ENCODE measurements at regions not wholly inside any gene's neighbourhood (a gene's known extent, or its start where the extent isn't known, plus 50 kb on each side); places are given as distances from the start of the nearest gene placed in this dataset.

- no peaks in the 10 kb centered on the region for H3K36me3 ChIP-seq
- H3K4me1 ChIP-seq, result no peaks in the 10 kb centered on the region
- no peak for DNase-seq
- TF ChIP-seq, protein P1, sequence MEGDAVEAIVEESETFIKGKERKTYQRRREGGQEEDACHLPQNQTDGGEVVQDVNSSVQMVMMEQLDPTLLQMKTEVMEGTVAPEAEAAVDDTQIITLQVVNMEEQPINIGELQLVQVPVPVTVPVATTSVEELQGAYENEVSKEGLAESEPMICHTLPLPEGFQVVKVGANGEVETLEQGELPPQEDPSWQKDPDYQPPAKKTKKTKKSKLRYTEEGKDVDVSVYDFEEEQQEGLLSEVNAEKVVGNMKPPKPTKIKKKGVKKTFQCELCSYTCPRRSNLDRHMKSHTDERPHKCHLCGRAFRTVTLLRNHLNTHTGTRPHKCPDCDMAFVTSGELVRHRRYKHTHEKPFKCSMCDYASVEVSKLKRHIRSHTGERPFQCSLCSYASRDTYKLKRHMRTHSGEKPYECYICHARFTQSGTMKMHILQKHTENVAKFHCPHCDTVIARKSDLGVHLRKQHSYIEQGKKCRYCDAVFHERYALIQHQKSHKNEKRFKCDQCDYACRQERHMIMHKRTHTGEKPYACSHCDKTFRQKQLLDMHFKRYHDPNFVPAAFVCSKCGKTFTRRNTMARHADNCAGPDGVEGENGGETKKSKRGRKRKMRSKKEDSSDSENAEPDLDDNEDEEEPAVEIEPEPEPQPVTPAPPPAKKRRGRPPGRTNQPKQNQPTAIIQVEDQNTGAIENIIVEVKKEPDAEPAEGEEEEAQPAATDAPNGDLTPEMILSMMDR (IDR thresholded peaks at IDR 0.05), result no peak
- no peak for TF ChIP-seq POLR2A (IDR thresholded peaks at IDR 0.05)
- intact Hi-C loops (cut with DNase I; ENCODE audit: low total_unique reads), result no loop called here
- no peaks in the 10 kb centered on the region for H3K27me3 ChIP-seq
- no peak overlapping the region for H3K27ac ChIP-seq
- H3K4me3 ChIP-seq, result no peak overlapping the region
- no peaks in the 10 kb centered on the region for H3K9me3 ChIP-seq
Observed at GRCh38 chr10:130721971-130722370, 585.8 kb downstream of the GLRX3 start.

DNA sequence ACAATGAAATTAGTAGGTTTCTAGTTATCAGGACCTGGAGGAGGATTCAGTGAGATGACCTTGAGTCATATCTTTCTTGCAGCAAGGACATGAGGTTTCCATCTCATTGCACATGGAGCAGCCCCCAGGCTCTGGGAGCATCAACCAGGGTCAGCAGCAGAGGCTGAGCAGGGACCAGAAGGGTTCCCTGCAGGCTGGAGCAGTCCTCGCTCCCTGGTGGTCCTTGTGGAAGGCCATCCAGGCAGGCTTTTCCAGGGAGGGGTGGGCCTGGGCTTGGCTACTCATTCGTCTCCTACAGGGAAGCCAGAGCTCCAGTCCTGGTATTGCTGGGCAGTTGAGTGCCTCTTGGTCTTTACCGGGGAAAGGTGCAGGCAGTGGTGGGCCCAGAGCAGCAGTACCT lies 587.5 kb downstream of the GLRX3 start:
- no peaks in the 10 kb centered on the region for H3K4me1 ChIP-seq
- intact Hi-C loops (cut with DNase I; ENCODE audit: low total_unique reads), result no loop called here
- no peaks in the 10 kb centered on the region for H3K9me3 ChIP-seq
- TF ChIP-seq, protein P1 (IDR thresholded peaks at IDR 0.05), result no peak
- no peak for TF ChIP-seq POLR2A (IDR thresholded peaks at IDR 0.05)
- H3K27ac ChIP-seq, result no peak overlapping the region
- no peak overlapping the region for H3K4me3 ChIP-seq
- H3K36me3 ChIP-seq, result no peaks in the 10 kb centered on the region
- no peaks in the 10 kb centered on the region for H3K27me3 ChIP-seq
- DNase-seq, result no peak

DNA sequence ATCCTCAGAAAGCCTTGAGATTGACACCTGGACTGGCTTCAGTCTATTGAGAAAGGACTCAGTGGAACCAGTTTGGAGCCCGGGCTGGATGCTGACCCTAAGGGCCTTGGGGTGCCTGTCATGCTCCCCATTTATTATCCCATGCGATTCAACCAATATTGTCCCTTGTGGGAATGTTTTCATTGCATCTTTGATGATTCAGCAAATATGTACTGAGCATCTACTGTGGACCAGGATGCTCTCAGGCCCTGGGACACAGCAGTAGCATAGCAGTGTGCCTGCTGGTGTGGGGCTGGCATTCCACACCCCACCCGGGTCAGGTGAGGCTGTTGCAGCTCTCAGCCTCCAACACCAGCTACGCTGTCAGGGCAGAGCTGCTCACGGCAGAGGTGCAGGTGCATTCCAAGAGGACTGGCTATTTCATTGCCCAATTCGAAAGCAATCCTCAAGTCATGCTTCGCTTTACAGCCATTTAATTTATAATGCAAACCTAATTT lies 586.0 kb downstream of the TCERG1L start:
- intact Hi-C loops (cut with DNase I; ENCODE audit: low total_unique reads), result no loop called here
- TF ChIP-seq, protein P1 (IDR thresholded peaks at IDR 0.05), result no peak
- no peak for TF ChIP-seq POLR2A (IDR thresholded peaks at IDR 0.05)
- H3K36me3 ChIP-seq, result no peaks in the 10 kb centered on the region
- H3K9me3 ChIP-seq, result no peaks in the 10 kb centered on the region
- H3K4me1 ChIP-seq, result no peaks in the 10 kb centered on the region
- DNase-seq, result no peak
- H3K4me3 ChIP-seq, result no peak overlapping the region
- H3K27me3 ChIP-seq, result no peaks in the 10 kb centered on the region
- H3K27ac ChIP-seq, result no peak overlapping the region

DNA sequence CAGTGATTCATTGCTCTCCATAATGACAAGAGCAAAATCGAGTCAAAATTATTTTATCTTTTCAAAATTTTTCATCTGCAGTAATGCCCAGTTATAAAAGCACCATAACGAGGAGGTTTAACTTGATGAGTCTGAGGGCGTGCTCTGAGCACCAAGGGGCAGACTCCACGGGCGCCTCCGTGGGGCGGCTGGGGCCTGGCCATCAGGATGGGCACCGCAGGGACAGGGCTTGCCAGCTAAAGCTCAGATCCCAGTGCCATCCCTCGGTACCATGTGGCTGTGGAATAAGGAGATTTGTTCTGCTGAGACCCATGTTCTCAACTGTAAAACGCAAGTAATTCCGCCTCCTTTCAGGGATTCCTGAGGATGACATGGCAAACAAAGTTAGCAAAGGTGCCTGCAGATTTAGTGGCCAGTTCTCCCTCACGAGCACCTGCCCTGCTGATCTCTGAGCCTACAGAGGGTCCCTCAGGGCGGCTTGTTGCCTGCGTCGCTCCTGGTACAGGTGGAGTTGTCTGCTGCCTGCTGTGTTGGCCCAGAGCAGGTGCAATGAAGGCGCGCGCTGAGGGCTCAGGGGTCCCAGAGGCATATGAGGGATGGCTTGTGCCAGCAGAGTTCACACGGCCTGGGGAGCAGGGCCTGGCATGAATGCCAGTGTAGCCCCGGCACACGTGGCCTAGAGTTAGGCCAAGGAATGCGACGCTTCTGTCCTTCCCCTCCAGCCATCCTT lies 584.4 kb downstream of the TCERG1L start:
- no peaks in the 10 kb centered on the region for H3K27me3 ChIP-seq
- no peaks in the 10 kb centered on the region for H3K4me1 ChIP-seq
- H3K36me3 ChIP-seq, result no peaks in the 10 kb centered on the region
- no peaks in the 10 kb centered on the region for H3K9me3 ChIP-seq
- H3K4me3 ChIP-seq, result no peak overlapping the region
- H3K27ac ChIP-seq, result no peak overlapping the region
- no peak for DNase-seq
- intact Hi-C loops (cut with DNase I; ENCODE audit: low total_unique reads), result no loop called here
- no peak for TF ChIP-seq POLR2A (IDR thresholded peaks at IDR 0.05)
- TF ChIP-seq, protein P1 (IDR thresholded peaks at IDR 0.05), result no peak

DNA sequence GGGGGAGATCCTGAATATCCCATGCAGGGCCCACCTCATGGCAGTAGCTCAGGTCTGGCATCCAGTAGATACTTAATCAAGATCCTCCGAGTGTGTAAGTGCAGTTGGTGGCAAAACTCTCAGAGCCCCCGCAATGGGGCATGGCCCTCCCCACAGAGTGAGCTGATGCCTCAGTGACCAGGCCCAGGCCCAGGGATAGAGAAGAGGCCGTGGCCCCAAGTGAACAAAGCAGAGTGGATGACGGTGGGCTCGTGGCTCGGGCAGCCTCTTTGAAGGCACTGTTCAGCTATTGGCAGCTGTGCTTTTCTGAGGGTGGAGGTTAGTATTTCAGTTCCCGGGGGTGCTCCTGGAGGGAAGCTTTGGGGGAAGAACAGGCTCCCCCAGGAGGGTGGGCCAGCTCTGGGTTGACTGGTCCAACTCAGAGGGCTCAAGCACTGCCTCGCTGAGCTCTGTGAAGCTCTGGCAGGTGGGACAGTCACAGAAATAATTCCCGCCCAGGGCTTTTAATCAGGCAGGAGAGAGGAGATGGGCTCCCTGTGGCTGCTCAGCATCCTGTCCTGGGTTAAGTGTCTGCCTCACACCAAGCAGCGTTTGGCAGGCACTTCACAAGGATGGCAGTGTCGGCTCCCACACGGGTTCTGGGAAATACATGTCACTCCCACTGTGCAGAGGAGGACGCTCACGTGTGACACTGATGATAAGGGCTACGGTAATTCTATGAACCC lies 583.6 kb downstream of the TCERG1L start:
- H3K4me3 ChIP-seq, result no peak overlapping the region
- no peaks in the 10 kb centered on the region for H3K27me3 ChIP-seq
- intact Hi-C loops (cut with DNase I; ENCODE audit: low total_unique reads), result no loop called here
- DNase-seq, result no peak
- no peak for TF ChIP-seq POLR2A (IDR thresholded peaks at IDR 0.05)
- no peaks in the 10 kb centered on the region for H3K4me1 ChIP-seq
- no peaks in the 10 kb centered on the region for H3K36me3 ChIP-seq
- no peaks in the 10 kb centered on the region for H3K9me3 ChIP-seq
- no peak overlapping the region for H3K27ac ChIP-seq
